ENCODE measurements at regions not wholly inside any gene's neighbourhood (a gene's known extent, or its start where the extent isn't known, plus 50 kb on each side); places are given as distances from the start of the nearest gene placed in this dataset.

DNA sequence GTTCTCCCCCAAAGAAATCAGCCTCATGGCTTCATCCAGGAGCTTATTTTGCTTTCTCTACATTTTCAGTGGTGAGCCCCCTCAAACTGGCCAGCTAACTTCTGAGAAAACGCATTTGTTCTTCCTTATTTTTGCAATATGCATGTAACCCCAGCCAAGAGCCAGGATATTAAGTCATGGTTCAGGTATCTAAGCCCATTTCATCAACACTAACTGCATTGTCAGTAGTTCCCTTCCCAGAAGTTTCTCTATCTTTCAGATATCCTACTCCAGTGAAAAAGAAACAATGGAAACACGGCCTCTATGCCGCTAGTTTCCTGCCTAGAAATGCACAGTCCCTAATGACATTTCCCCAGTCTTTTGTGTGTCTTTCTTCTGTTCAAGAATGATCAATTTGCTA, 102.8 kb upstream of the RASSF8 start:
- H3K36me3 ChIP-seq (ENCODE audit: low read depth) = no peaks in the 10 kb centered on the region
- no peaks in the 10 kb centered on the region for H3K9me3 ChIP-seq
- intact Hi-C loops (cut with DNase I, micrococcal nuclease) = no loop called here
- TF ChIP-seq, protein P1, sequence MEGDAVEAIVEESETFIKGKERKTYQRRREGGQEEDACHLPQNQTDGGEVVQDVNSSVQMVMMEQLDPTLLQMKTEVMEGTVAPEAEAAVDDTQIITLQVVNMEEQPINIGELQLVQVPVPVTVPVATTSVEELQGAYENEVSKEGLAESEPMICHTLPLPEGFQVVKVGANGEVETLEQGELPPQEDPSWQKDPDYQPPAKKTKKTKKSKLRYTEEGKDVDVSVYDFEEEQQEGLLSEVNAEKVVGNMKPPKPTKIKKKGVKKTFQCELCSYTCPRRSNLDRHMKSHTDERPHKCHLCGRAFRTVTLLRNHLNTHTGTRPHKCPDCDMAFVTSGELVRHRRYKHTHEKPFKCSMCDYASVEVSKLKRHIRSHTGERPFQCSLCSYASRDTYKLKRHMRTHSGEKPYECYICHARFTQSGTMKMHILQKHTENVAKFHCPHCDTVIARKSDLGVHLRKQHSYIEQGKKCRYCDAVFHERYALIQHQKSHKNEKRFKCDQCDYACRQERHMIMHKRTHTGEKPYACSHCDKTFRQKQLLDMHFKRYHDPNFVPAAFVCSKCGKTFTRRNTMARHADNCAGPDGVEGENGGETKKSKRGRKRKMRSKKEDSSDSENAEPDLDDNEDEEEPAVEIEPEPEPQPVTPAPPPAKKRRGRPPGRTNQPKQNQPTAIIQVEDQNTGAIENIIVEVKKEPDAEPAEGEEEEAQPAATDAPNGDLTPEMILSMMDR (IDR thresholded peaks at IDR 0.05) = no peak
- H3K4me1 ChIP-seq (ENCODE audit: low read depth) = no peaks in the 10 kb centered on the region
- no peak overlapping the region for H3K4me3 ChIP-seq
- no peak for ATAC-seq
- no peak for DNase-seq

DNA sequence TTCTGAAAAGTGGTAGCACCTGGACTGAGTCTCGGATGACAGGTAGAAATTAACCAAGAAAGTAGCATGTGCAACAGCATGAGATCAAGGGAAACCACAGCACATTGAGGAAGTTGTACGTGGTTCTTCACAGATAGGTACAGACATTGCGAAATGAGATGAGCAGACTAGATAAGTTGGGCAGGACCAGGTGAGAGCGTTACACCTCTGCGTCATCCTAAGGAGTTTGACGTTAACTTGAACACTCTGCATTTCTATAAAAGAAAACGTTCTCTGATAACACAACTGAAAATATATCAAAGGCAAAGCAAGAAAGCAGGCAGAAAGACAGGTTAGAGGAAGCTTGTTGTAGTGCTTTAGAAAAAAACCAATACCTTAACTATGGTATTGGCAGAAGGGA, 98.5 kb upstream of the RASSF8 start:
- Histone ChIP-seq H3K4me3 (no peak overlapping the region), H3K9me3 (no peaks in the 10 kb centered on the region), H3K36me3 (ENCODE audit: low read depth) (no peaks in the 10 kb centered on the region), H3K4me1 (ENCODE audit: low read depth) (no peaks in the 10 kb centered on the region)
- TF ChIP-seq, protein P1 (IDR thresholded peaks at IDR 0.05) = no peak
- no peak for ATAC-seq
- intact Hi-C loops (cut with DNase I, micrococcal nuclease) = no loop called here
- no peak for DNase-seq

DNA sequence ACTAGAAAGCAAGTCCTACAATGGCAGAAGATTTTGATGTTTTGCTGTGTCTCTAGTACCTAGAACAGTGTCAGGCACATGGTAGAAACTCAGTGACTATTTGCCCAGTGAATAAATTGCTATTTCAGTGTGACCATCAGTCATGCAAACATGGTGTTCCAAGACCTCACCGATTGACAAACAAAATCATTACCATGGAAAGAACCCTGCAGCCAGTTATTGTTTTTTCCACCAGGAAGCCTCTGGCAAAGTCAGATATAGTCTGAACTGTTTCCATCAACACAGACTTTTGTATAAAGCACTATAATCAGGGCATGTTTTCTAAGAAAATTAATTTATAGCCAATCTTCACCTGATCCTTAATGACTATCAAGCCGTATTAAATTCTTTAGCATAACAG, 97.3 kb upstream of the RASSF8 start:
- Histone ChIP-seq H3K9me3 (no peaks in the 10 kb centered on the region), H3K4me3 (no peak overlapping the region), H3K36me3 (ENCODE audit: low read depth) (no peaks in the 10 kb centered on the region), H3K4me1 (ENCODE audit: low read depth) (no peaks in the 10 kb centered on the region)
- DNase-seq = no peak
- intact Hi-C loops (cut with DNase I, micrococcal nuclease) = no loop called here
- TF ChIP-seq, protein P1 (IDR thresholded peaks at IDR 0.05) = no peak
- ATAC-seq = no peak

DNA sequence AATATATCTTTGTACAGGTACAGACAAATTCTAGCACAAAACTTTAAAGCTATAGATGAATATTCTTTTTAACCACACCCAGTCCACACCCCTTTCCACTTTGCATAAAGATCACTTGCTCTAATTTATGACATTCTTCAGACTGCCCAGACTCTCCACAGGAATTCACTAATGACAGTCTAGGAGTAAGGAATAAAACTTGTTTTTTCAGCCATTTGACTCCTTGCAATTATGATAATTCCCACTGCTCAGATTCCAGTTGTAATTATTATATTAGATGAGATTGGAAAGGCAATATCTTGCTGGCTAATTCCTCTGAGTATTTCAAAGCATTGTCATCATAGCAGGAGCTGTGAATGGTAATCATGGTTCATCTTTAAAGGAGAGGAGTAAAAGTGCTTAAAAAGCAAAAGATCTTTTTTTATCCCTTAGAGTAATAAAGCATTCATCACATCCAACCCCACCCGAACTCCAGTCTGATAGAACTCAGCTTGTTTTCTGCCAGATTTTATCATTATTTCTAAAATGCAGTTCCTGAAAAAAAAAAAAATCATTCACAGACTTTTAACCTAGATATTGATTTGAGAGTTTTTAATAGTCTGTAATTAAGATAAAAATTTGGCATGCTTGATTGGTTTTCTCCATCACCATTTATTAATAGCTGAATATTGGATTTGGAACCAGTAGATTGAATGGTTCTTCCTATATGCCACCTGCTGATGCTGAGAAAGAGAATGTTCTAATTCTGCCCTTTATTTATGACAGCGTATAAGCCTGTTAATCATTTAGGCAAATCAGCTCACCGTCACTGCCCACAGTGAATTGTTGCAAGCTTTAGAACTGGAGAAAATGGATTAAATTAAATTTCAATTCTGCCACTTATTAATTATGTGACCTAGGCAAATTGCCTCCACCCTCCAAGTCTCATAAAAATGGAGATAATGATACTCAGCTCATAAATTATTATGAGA, 93.9 kb upstream of the RASSF8 start:
- H3K36me3 ChIP-seq (ENCODE audit: low read depth) = no peaks in the 10 kb centered on the region
- intact Hi-C loops (cut with DNase I, micrococcal nuclease) = no loop called here
- no peaks in the 10 kb centered on the region for H3K4me1 ChIP-seq (ENCODE audit: low read depth)
- TF ChIP-seq, protein P1 (IDR thresholded peaks at IDR 0.05) = no peak
- DNase-seq = no peak
- no peak for ATAC-seq
- no peak overlapping the region for H3K4me3 ChIP-seq
- H3K9me3 ChIP-seq = no peaks in the 10 kb centered on the region

DNA sequence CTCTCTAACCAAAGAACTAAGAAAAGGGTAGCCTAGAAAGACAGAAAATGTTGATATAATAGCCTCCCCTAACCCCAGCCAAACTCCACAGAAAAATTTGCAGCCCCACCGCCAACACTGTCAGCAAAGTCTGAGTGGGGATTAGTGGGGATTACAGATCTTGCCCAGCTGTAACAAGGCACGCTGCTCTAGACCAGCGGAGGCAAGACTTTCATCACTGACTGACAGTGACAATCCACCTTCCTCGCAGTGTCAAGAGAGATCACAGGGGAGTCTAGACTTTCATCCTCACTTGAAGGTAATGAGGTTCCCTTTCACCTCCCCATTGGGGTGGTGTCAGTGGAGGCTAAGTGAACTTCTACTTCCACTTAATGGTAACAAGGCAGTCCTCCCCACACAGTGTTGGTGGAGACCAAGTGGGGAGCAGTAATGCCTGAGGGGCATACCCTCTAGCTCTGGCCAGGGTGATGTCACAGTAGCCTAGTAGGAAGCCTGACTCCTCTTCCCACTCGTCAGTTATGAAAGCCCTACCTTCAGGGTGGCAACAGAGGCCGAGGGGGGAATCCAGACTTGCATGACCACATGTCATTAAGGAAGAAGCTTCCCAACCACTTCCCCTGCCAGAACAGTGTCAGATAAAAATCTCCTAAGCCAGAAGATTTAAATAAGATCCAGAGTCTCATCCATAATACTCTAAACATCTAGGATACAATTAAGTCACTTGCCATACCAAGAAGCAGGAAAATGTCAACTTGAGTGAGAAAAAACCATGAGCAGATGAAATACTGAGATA, 91.7 kb upstream of the RASSF8 start:
- TF ChIP-seq, protein P1 (IDR thresholded peaks at IDR 0.05) = no peak
- no peaks in the 10 kb centered on the region for H3K4me1 ChIP-seq (ENCODE audit: low read depth)
- ATAC-seq (no peak), DNase-seq (no peak)
- H3K36me3 ChIP-seq (ENCODE audit: low read depth) = no peaks in the 10 kb centered on the region
- no peak overlapping the region for H3K4me3 ChIP-seq
- H3K9me3 ChIP-seq = no peaks in the 10 kb centered on the region
- intact Hi-C loops (cut with DNase I, micrococcal nuclease) = no loop called here

Measured in mucosa of descending colon (tissue), 3 donors.